ENCODE measurements at regions not wholly inside any gene's neighbourhood (a gene's known extent, or its start where the extent isn't known, plus 50 kb on each side); places are given as distances from the start of the nearest gene placed in this dataset.

DNA sequence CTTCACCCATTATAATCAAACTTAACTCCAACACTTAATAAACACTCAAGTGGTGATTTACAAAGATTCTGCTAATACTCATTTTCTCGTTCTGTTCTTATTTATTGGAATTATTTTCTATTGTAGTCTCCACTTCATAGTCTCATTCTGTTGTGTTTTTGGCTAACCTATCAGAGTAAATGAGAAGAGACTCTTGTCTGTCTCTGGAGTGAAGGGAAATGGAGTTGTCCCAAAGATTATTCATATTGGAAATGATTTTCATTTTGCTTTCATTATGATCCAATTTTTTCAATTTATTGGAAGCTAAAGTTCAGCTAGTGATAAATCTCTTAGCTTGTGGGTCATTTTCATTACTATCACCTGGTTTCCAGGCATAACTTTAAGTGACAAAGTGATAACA, 454.9 kb upstream of the JAG1 start:
- TF ChIP-seq, protein P1, sequence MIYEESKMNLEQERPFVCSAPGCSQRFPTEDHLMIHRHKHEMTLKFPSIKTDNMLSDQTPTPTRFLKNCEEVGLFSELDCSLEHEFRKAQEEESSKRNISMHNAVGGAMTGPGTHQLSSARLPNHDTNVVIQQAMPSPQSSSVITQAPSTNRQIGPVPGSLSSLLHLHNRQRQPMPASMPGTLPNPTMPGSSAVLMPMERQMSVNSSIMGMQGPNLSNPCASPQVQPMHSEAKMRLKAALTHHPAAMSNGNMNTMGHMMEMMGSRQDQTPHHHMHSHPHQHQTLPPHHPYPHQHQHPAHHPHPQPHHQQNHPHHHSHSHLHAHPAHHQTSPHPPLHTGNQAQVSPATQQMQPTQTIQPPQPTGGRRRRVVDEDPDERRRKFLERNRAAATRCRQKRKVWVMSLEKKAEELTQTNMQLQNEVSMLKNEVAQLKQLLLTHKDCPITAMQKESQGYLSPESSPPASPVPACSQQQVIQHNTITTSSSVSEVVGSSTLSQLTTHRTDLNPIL (CRISPR knock-in tag; IDR thresholded peaks at IDR 0.05; ENCODE audit: low read depth): no peak
- TF ChIP-seq, protein P2, sequence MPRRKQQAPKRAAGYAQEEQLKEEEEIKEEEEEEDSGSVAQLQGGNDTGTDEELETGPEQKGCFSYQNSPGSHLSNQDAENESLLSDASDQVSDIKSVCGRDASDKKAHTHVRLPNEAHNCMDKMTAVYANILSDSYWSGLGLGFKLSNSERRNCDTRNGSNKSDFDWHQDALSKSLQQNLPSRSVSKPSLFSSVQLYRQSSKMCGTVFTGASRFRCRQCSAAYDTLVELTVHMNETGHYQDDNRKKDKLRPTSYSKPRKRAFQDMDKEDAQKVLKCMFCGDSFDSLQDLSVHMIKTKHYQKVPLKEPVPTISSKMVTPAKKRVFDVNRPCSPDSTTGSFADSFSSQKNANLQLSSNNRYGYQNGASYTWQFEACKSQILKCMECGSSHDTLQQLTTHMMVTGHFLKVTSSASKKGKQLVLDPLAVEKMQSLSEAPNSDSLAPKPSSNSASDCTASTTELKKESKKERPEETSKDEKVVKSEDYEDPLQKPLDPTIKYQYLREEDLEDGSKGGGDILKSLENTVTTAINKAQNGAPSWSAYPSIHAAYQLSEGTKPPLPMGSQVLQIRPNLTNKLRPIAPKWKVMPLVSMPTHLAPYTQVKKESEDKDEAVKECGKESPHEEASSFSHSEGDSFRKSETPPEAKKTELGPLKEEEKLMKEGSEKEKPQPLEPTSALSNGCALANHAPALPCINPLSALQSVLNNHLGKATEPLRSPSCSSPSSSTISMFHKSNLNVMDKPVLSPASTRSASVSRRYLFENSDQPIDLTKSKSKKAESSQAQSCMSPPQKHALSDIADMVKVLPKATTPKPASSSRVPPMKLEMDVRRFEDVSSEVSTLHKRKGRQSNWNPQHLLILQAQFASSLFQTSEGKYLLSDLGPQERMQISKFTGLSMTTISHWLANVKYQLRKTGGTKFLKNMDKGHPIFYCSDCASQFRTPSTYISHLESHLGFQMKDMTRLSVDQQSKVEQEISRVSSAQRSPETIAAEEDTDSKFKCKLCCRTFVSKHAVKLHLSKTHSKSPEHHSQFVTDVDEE (CRISPR knock-in tag; IDR thresholded peaks at IDR 0.05): no peak
- TF ChIP-seq CSDC2 (CRISPR knock-in tag; IDR thresholded peaks at IDR 0.05) (no peak), TCF4 (CRISPR knock-in tag; IDR thresholded peaks at IDR 0.05; ENCODE audit: borderline replicate concordance) (no peak)
